CD8-positive, alpha-beta memory T cell (primary cell): ENCODE measurements at regions not wholly inside any gene's neighbourhood (a gene's known extent, or its start where the extent isn't known, plus 50 kb on each side); places are given as distances from the start of the nearest gene placed in this dataset.

Experiments used
- CTCF ChIA-PET: fragments of 350-600 bp; sonication (Branson Sonifier 250); formaldehyde crosslinking; loops from one replicate; lab custom pipeline; 2021; ENCODE audit warnings: antibody characterized with exemption; lab: Charles Lee
- POLR2A ChIA-PET: fragments of 350-600 bp; sonication (Branson Sonifier 250); formaldehyde crosslinking; loops from one replicate; lab custom pipeline; 2021; ENCODE audit warnings: antibody characterized with exemption; lab: Charles Lee
- DNase-seq, 5 donors: peaks; one replicate each; pipeline versions ENCODE4 v3.0.0 to v3.0.0-alpha.2; 2020 to 2022; ENCODE audit warnings: mixed read lengths in 1 of 5
- H3K27ac ChIP-seq: one replicate; pipeline ENCODE4 v1.7.0; 2013; ENCODE audit warnings: low read depth, mild to moderate bottlenecking, low read length, moderate library complexity
- H3K27me3 ChIP-seq: 2 replicates; pipeline ENCODE4 v1.7.0; 2013; ENCODE audit warnings: low read length, mild to moderate bottlenecking; ENCODE audit not compliant: insufficient read depth, poor library complexity, severe bottlenecking
- H3K36me3 ChIP-seq: 2 replicates; pipeline ENCODE4 v1.7.0; 2013; ENCODE audit warnings: mild to moderate bottlenecking, low read length, moderate library complexity; ENCODE audit not compliant: insufficient read depth
- H3K4me1 ChIP-seq: 2 replicates; pipeline ENCODE4 v1.7.0; 2013; ENCODE audit warnings: mild to moderate bottlenecking, low read length, moderate library complexity; ENCODE audit not compliant: insufficient read depth
- H3K4me3 ChIP-seq: 2 replicates; pipeline ENCODE4 v1.7.0; 2013; ENCODE audit warnings: mild to moderate bottlenecking, low read length
- H3K9me3 ChIP-seq: 2 replicates; pipeline ENCODE4 v1.7.0; 2013; ENCODE audit warnings: mild to moderate bottlenecking, low read length
- H3K27ac Mint-ChIP-seq, 8 donors: one replicate each; pipeline ENCODE4 v1.8.0; 2020 to 2021; ENCODE audit warnings: mixed read lengths in 8 of 8, mild to moderate bottlenecking in 6 of 8, inconsistent platforms in 3 of 8, moderate library complexity in 3 of 8
- H3K27me3 Mint-ChIP-seq, 2 donors: one replicate each; pipeline ENCODE4 v1.8.0; 2020 to 2021; ENCODE audit warnings: mixed read lengths in 2 of 2, mild to moderate bottlenecking in 1 of 2, moderate library complexity in 1 of 2
- H3K36me3 Mint-ChIP-seq, 3 donors: one replicate each; pipeline ENCODE4 v1.8.0; 2020 to 2021; ENCODE audit warnings: mixed read lengths in 3 of 3, inconsistent platforms in 1 of 3, mild to moderate bottlenecking in 1 of 3
- H3K4me1 Mint-ChIP-seq, 3 donors: one replicate each; pipeline ENCODE4 v1.8.0; 2020 to 2021; ENCODE audit warnings: mixed read lengths in 3 of 3, inconsistent platforms in 1 of 3, mild to moderate bottlenecking in 1 of 3
- H3K4me3 Mint-ChIP-seq, 7 donors: one replicate each; pipeline ENCODE4 v1.8.0; 2020 to 2021; ENCODE audit warnings: mixed read lengths in 7 of 7, mild to moderate bottlenecking in 6 of 7, moderate library complexity in 4 of 7, inconsistent platforms in 2 of 7
- H3K9me3 Mint-ChIP-seq, 5 donors: one replicate each; pipeline ENCODE4 v1.8.0; 2020 to 2022; ENCODE audit warnings: mixed read lengths in 5 of 5, mild to moderate bottlenecking in 3 of 5, moderate library complexity in 2 of 5, inconsistent platforms in 1 of 5

GRCh38 chr5:117160391-117160790 is 585.8 kb upstream of the SEMA6A start:
- Histone ChIP-seq H3K27me3 (no peaks in the 10 kb centered on the region), H3K4me1 (no peaks in the 10 kb centered on the region), H3K27ac (no peak overlapping the region), H3K9me3 (no peaks in the 10 kb centered on the region), H3K4me3 (no peak overlapping the region), H3K36me3 (no peaks in the 10 kb centered on the region)
- Mint-ChIP-seq H3K27me3 (no peaks in the 10 kb centered on the region), H3K9me3 (peaks cover 0 to 22% (median 0%) of the 10 kb centered on the region in 5 donors), H3K4me1 (no peaks in the 10 kb centered on the region), H3K27ac (no peak overlapping the region), H3K4me3 (no peak overlapping the region), H3K36me3 (no peaks in the 10 kb centered on the region)
- ChIA-PET POLR2A (no interaction called here), CTCF (no interaction called here)
- no peak for DNase-seq

- CTCF ChIA-PET, result no interaction called here
- DNase-seq, result no peak
- H3K4me1 ChIP-seq, result no peaks in the 10 kb centered on the region
- H3K9me3 Mint-ChIP-seq, result peaks cover 0 to 4% (median 0%) of the 10 kb centered on the region in 5 donors
- no peaks in the 10 kb centered on the region for H3K9me3 ChIP-seq
- H3K36me3 Mint-ChIP-seq, result no peaks in the 10 kb centered on the region
- no peak overlapping the region for H3K27ac ChIP-seq
- no peak overlapping the region for H3K27ac Mint-ChIP-seq
- no peaks in the 10 kb centered on the region for H3K27me3 Mint-ChIP-seq
- no peak overlapping the region for H3K4me3 ChIP-seq
- POLR2A ChIA-PET, result no interaction called here
- H3K36me3 ChIP-seq, result no peaks in the 10 kb centered on the region
- H3K4me1 Mint-ChIP-seq, result no peaks in the 10 kb centered on the region
- H3K4me3 Mint-ChIP-seq, result no peak overlapping the region
- H3K27me3 ChIP-seq, result no peaks in the 10 kb centered on the region
Measured at GRCh38 chr5:117149312-117149711, 574.7 kb upstream of the SEMA6A start.

- CTCF ChIA-PET, result no interaction called here
- no peak overlapping the region for H3K27ac Mint-ChIP-seq
- no peaks in the 10 kb centered on the region for H3K9me3 ChIP-seq
- no peak for DNase-seq
- H3K9me3 Mint-ChIP-seq, result peaks cover 0 to 8% (median 4%) of the 10 kb centered on the region in 5 donors
- POLR2A ChIA-PET, result no interaction called here
- H3K36me3 Mint-ChIP-seq, result no peaks in the 10 kb centered on the region
- H3K27ac ChIP-seq, result no peak overlapping the region
- no peak overlapping the region for H3K4me3 ChIP-seq
- H3K4me1 Mint-ChIP-seq, result no peaks in the 10 kb centered on the region
- H3K36me3 ChIP-seq, result no peaks in the 10 kb centered on the region
- H3K27me3 ChIP-seq, result no peaks in the 10 kb centered on the region
- H3K4me3 Mint-ChIP-seq, result no peak overlapping the region
- no peaks in the 10 kb centered on the region for H3K4me1 ChIP-seq
- no peaks in the 10 kb centered on the region for H3K27me3 Mint-ChIP-seq
Measured at GRCh38 chr5:117144086-117144485, 569.5 kb upstream of the SEMA6A start.

- POLR2A ChIA-PET, result no interaction called here
Measured at GRCh38 chr5:117143406-117143805, 568.8 kb upstream of the SEMA6A start.

GRCh38 chr5:117138523-117138922 is 563.9 kb upstream of the SEMA6A start:
- H3K27ac ChIP-seq, result no peak overlapping the region
- Mint-ChIP-seq H3K36me3 (no peaks in the 10 kb centered on the region), H3K4me1 (no peaks in the 10 kb centered on the region), H3K27ac (no peak overlapping the region), H3K27me3 (no peaks in the 10 kb centered on the region), H3K9me3 (peaks cover 0 to 10% (median 8%) of the 10 kb centered on the region in 5 donors), H3K4me3 (no peak overlapping the region)
- no peaks in the 10 kb centered on the region for H3K36me3 ChIP-seq
- DNase-seq, result no peak
- ChIA-PET CTCF (no interaction called here), POLR2A (no interaction called here)
- no peaks in the 10 kb centered on the region for H3K4me1 ChIP-seq
- no peak overlapping the region for H3K4me3 ChIP-seq
- H3K9me3 ChIP-seq, result no peaks in the 10 kb centered on the region
- no peaks in the 10 kb centered on the region for H3K27me3 ChIP-seq

More at GRCh38 chr5:117143406-117143805, 568.8 kb upstream of the SEMA6A start:
- no peaks in the 10 kb centered on the region for H3K36me3 ChIP-seq
- no peak for DNase-seq
- Mint-ChIP-seq H3K36me3 (no peaks in the 10 kb centered on the region), H3K4me1 (no peaks in the 10 kb centered on the region), H3K27me3 (no peaks in the 10 kb centered on the region), H3K4me3 (no peak overlapping the region), H3K27ac (no peak overlapping the region), H3K9me3 (peaks cover 0 to 8% (median 4%) of the 10 kb centered on the region in 5 donors)
- H3K4me1 ChIP-seq, result no peaks in the 10 kb centered on the region
- H3K9me3 ChIP-seq, result no peaks in the 10 kb centered on the region
- H3K4me3 ChIP-seq, result no peak overlapping the region
- CTCF ChIA-PET, result no interaction called here
- no peaks in the 10 kb centered on the region for H3K27me3 ChIP-seq
- no peak overlapping the region for H3K27ac ChIP-seq

- Histone ChIP-seq H3K27me3 (no peaks in the 10 kb centered on the region), H3K9me3 (no peaks in the 10 kb centered on the region), H3K4me1 (no peaks in the 10 kb centered on the region), H3K27ac (no peak overlapping the region), H3K36me3 (no peaks in the 10 kb centered on the region), H3K4me3 (no peak overlapping the region)
- no peak overlapping the region for H3K4me3 Mint-ChIP-seq
- H3K27ac Mint-ChIP-seq, result no peak overlapping the region
- no peaks in the 10 kb centered on the region for H3K36me3 Mint-ChIP-seq
- no peak for DNase-seq
- peaks cover under 1 to 10% (median 2%) of the 10 kb centered on the region in 5 donors for H3K9me3 Mint-ChIP-seq
- POLR2A ChIA-PET, result no interaction called here
- CTCF ChIA-PET, result no interaction called here
- no peaks in the 10 kb centered on the region for H3K4me1 Mint-ChIP-seq
- H3K27me3 Mint-ChIP-seq, result no peaks in the 10 kb centered on the region
Measured at GRCh38 chr5:117135851-117136250, 561.2 kb upstream of the SEMA6A start.

- POLR2A ChIA-PET, result no interaction called here
- H3K27ac Mint-ChIP-seq, result no peak overlapping the region
- no peaks in the 10 kb centered on the region for H3K27me3 ChIP-seq
- no peak for DNase-seq
- H3K4me1 ChIP-seq, result no peaks in the 10 kb centered on the region
- CTCF ChIA-PET, result no interaction called here
- no peaks in the 10 kb centered on the region for H3K36me3 ChIP-seq
- no peaks in the 10 kb centered on the region for H3K27me3 Mint-ChIP-seq
- peaks cover 0 to 6% (median 4%) of the 10 kb centered on the region in 5 donors for H3K9me3 Mint-ChIP-seq
- no peak overlapping the region for H3K4me3 ChIP-seq
- H3K4me1 Mint-ChIP-seq, result no peaks in the 10 kb centered on the region
- no peaks in the 10 kb centered on the region for H3K36me3 Mint-ChIP-seq
- H3K4me3 Mint-ChIP-seq, result no peak overlapping the region
- no peaks in the 10 kb centered on the region for H3K9me3 ChIP-seq
- H3K27ac ChIP-seq, result no peak overlapping the region
Measured at GRCh38 chr5:117133198-117133597, 558.6 kb upstream of the SEMA6A start.

- no peak overlapping the region for H3K4me3 Mint-ChIP-seq
Measured at GRCh38 chr5:117131876-117132275, 557.3 kb upstream of the SEMA6A start.

More at GRCh38 chr5:117131876-117132275, 557.3 kb upstream of the SEMA6A start:
- Mint-ChIP-seq H3K27me3 (no peaks in the 10 kb centered on the region), H3K9me3 (peaks cover 2 to 12% (median 4%) of the 10 kb centered on the region in 5 donors), H3K36me3 (no peaks in the 10 kb centered on the region), H3K4me1 (no peaks in the 10 kb centered on the region), H3K27ac (no peak overlapping the region)
- ChIA-PET POLR2A (no interaction called here), CTCF (no interaction called here)
- no peaks in the 10 kb centered on the region for H3K9me3 ChIP-seq
- H3K4me3 ChIP-seq, result no peak overlapping the region
- no peaks in the 10 kb centered on the region for H3K4me1 ChIP-seq
- no peak for DNase-seq
- H3K36me3 ChIP-seq, result no peaks in the 10 kb centered on the region
- H3K27ac ChIP-seq, result no peak overlapping the region
- no peaks in the 10 kb centered on the region for H3K27me3 ChIP-seq
